ENCODE measurements at regions not wholly inside any gene's neighbourhood (a gene's known extent, or its start where the extent isn't known, plus 50 kb on each side); places are given as distances from the start of the nearest gene placed in this dataset.
A peak's percentile ranks its signal among the peaks of the same experiment; 100 is the strongest.

DNA sequence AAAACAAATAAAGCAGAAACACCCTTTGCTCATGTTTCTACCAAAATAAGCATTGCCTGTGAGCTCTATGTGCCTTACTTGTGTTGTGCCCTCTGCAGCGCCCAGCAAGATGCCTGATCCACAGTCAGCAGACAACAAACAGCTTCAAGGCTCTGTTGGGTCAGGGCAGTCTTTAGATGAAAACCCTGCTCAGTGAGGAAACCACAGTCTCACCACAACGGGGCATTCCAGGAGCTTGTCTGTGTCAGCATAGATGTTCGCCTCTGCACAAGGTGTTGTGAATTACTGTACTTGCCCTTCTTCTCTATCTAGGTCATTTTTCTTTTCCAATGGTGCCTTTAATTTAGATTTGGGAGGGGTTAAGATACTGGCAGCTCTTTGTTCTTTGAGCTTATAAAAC, 251.9 kb downstream of the COL4A1 start:
- Histone ChIP-seq H4K20me1 (replicated peaks; ENCODE audit: insufficient read depth) (no peaks in the 10 kb centered on the region), H3K27ac (ENCODE audit: low read depth) (no peak overlapping the region), H3K4me1 (ENCODE audit: insufficient read depth) (no peaks in the 10 kb centered on the region), H2AFZ (peak overlapping the region; percentile 59; the same call in 1 of the 2 replicates), H3F3A (replicated peaks; ENCODE audit: low read depth) (no peaks in the 10 kb centered on the region), H3K27me3 (ENCODE audit: insufficient read depth) (no peaks in the 10 kb centered on the region), H3K79me2 (replicated peaks; ENCODE audit: insufficient read depth) (no peaks in the 10 kb centered on the region), H3K9me2 (ENCODE audit: insufficient read depth) (no peaks in the 10 kb centered on the region), H3K4me3 (no peak overlapping the region), H3K4me2 (no peak overlapping the region), H3K36me3 (ENCODE audit: insufficient read depth) (no peaks in the 10 kb centered on the region)
- Mint-ChIP-seq H3K4me1 (peaks cover 3% of the 10 kb centered on the region; the same call in 2 of the 3 replicates), H3K4me3 (no peak overlapping the region), H3K27ac (no peak overlapping the region), H3K9me3 (peaks cover 3% of the 10 kb centered on the region; the same call in 2 of the 3 replicates), H3K36me3 (ENCODE audit: low read depth) (no peaks in the 10 kb centered on the region), H3K27me3 (ENCODE audit: insufficient read depth, low read depth, poor library complexity) (peaks cover 2% of the 10 kb centered on the region)
- no peak for ATAC-seq
- TF ChIP-seq CREB1 (CRISPR knock-in tag; IDR thresholded peaks at IDR 0.05; ENCODE audit: low read depth) (no peak), EZH2phosphoT487 (IDR thresholded peaks at IDR 0.05; ENCODE audit: unreplicated experiment) (no peak), NANOG (IDR thresholded peaks at IDR 0.05; ENCODE audit: borderline replicate concordance) (no peak), ZNF114 (CRISPR knock-in tag; IDR thresholded peaks at IDR 0.05) (no peak), POLR2AphosphoS5 (IDR thresholded peaks at IDR 0.05; ENCODE audit: low read depth) (no peak), STAT1 (IDR thresholded peaks at IDR 0.05; ENCODE audit: unreplicated experiment) (no peak), EZH2 (IDR thresholded peaks at IDR 0.05; ENCODE audit: low read depth, unreplicated experiment) (no peak), ZNF331 (CRISPR knock-in tag; IDR thresholded peaks at IDR 0.05; ENCODE audit: low read depth) (no peak)
- TF ChIP-seq, protein P1, sequence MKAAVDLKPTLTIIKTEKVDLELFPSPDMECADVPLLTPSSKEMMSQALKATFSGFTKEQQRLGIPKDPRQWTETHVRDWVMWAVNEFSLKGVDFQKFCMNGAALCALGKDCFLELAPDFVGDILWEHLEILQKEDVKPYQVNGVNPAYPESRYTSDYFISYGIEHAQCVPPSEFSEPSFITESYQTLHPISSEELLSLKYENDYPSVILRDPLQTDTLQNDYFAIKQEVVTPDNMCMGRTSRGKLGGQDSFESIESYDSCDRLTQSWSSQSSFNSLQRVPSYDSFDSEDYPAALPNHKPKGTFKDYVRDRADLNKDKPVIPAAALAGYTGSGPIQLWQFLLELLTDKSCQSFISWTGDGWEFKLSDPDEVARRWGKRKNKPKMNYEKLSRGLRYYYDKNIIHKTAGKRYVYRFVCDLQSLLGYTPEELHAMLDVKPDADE (IDR thresholded peaks at IDR 0.05), result no peak
- TF ChIP-seq, protein P2, sequence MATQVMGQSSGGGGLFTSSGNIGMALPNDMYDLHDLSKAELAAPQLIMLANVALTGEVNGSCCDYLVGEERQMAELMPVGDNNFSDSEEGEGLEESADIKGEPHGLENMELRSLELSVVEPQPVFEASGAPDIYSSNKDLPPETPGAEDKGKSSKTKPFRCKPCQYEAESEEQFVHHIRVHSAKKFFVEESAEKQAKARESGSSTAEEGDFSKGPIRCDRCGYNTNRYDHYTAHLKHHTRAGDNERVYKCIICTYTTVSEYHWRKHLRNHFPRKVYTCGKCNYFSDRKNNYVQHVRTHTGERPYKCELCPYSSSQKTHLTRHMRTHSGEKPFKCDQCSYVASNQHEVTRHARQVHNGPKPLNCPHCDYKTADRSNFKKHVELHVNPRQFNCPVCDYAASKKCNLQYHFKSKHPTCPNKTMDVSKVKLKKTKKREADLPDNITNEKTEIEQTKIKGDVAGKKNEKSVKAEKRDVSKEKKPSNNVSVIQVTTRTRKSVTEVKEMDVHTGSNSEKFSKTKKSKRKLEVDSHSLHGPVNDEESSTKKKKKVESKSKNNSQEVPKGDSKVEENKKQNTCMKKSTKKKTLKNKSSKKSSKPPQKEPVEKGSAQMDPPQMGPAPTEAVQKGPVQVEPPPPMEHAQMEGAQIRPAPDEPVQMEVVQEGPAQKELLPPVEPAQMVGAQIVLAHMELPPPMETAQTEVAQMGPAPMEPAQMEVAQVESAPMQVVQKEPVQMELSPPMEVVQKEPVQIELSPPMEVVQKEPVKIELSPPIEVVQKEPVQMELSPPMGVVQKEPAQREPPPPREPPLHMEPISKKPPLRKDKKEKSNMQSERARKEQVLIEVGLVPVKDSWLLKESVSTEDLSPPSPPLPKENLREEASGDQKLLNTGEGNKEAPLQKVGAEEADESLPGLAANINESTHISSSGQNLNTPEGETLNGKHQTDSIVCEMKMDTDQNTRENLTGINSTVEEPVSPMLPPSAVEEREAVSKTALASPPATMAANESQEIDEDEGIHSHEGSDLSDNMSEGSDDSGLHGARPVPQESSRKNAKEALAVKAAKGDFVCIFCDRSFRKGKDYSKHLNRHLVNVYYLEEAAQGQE (IDR thresholded peaks at IDR 0.05; ENCODE audit: unreplicated experiment), result no peak
- TF ChIP-seq, protein P3, sequence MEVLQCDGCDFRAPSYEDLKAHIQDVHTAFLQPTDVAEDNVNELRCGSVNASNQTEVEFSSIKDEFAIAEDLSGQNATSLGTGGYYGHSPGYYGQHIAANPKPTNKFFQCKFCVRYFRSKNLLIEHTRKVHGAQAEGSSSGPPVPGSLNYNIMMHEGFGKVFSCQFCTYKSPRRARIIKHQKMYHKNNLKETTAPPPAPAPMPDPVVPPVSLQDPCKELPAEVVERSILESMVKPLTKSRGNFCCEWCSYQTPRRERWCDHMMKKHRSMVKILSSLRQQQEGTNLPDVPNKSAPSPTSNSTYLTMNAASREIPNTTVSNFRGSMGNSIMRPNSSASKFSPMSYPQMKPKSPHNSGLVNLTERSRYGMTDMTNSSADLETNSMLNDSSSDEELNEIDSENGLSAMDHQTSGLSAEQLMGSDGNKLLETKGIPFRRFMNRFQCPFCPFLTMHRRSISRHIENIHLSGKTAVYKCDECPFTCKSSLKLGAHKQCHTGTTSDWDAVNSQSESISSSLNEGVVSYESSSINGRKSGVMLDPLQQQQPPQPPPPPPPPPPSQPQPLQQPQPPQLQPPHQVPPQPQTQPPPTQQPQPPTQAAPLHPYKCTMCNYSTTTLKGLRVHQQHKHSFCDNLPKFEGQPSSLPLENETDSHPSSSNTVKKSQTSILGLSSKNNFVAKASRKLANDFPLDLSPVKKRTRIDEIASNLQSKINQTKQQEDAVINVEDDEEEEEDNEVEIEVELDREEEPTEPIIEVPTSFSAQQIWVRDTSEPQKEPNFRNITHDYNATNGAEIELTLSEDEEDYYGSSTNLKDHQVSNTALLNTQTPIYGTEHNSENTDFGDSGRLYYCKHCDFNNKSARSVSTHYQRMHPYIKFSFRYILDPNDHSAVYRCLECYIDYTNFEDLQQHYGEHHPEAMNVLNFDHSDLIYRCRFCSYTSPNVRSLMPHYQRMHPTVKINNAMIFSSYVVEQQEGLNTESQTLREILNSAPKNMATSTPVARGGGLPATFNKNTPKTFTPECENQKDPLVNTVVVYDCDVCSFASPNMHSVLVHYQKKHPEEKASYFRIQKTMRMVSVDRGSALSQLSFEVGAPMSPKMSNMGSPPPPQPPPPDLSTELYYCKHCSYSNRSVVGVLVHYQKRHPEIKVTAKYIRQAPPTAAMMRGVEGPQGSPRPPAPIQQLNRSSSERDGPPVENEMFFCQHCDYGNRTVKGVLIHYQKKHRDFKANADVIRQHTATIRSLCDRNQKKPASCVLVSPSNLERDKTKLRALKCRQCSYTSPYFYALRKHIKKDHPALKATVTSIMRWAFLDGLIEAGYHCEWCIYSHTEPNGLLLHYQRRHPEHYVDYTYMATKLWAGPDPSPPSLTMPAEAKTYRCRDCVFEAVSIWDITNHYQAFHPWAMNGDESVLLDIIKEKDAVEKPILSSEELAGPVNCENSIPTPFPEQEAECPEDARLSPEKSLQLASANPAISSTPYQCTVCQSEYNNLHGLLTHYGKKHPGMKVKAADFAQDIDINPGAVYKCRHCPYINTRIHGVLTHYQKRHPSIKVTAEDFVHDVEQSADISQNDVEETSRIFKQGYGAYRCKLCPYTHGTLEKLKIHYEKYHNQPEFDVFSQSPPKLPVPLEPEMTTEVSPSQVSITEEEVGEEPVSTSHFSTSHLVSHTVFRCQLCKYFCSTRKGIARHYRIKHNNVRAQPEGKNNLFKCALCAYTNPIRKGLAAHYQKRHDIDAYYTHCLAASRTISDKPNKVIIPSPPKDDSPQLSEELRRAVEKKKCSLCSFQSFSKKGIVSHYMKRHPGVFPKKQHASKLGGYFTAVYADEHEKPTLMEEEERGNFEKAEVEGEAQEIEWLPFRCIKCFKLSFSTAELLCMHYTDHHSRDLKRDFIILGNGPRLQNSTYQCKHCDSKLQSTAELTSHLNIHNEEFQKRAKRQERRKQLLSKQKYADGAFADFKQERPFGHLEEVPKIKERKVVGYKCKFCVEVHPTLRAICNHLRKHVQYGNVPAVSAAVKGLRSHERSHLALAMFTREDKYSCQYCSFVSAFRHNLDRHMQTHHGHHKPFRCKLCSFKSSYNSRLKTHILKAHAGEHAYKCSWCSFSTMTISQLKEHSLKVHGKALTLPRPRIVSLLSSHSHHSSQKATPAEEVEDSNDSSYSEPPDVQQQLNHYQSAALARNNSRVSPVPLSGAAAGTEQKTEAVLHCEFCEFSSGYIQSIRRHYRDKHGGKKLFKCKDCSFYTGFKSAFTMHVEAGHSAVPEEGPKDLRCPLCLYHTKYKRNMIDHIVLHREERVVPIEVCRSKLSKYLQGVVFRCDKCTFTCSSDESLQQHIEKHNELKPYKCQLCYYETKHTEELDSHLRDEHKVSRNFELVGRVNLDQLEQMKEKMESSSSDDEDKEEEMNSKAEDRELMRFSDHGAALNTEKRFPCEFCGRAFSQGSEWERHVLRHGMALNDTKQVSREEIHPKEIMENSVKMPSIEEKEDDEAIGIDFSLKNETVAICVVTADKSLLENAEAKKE (CRISPR knock-in tag; IDR thresholded peaks at IDR 0.05), result no peak
- no peak for DNase-seq (ENCODE audit: low spot score)
